ENCODE measurements at regions not wholly inside any gene's neighbourhood (a gene's known extent, or its start where the extent isn't known, plus 50 kb on each side); places are given as distances from the start of the nearest gene placed in this dataset.

DNA sequence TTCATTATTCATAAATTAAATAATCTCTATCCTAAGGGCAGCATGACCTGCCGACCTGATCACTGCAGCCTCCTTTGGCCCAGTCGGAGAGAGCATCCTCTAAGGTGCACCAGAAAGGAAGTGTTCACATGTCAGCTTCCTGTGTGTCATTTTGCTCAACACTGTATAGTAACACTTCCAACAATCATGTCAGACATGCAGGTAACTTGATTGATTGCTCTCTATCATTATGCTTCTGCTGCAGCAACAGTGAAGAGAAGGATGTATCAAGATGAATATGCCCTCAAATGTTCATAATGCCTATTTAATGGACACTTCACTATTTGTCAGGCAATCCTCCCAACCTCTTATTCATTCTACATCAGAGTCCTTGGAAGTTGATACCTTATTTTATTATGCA, 332.3 kb downstream of the CDH7 start:
- H3K27ac ChIP-seq (replicated peaks), result no peak overlapping the region
- H3K4me3 ChIP-seq (replicated peaks; ENCODE audit: insufficient read depth, low read length), result no peak overlapping the region
- no peak for DNase-seq (ENCODE audit: low read depth in 1 of 2, low spot score in 1 of 2)
- no peaks in the 10 kb centered on the region for H3K27me3 ChIP-seq (ENCODE audit: insufficient read depth, poor library complexity, severe bottlenecking)
- TF ChIP-seq CTCF (IDR thresholded peaks at IDR 0.05; ENCODE audit: insufficient read depth, low read length), result no peak
- no peak for TF ChIP-seq GABPA (IDR thresholded peaks at IDR 0.05; ENCODE audit: low read depth)
- no peak for TF ChIP-seq REST (IDR thresholded peaks at IDR 0.05; ENCODE audit: insufficient replicate concordance, low read depth)
- no peak for TF ChIP-seq SPI1 (IDR thresholded peaks at IDR 0.05; ENCODE audit: borderline replicate concordance, low read depth)
- no peak for TF ChIP-seq POLR2AphosphoS5 (IDR thresholded peaks at IDR 0.05; ENCODE audit: low read depth)

GRCh38 chr18:66078925-66079800, 328.4 kb downstream of the CDH7 start:
- DNase-seq (ENCODE audit: low read depth in 1 of 2, low spot score in 1 of 2), result no peak
- Histone ChIP-seq H3K4me3 (replicated peaks; ENCODE audit: insufficient read depth, low read length) (no peak overlapping the region), H3K27me3 (ENCODE audit: insufficient read depth, poor library complexity, severe bottlenecking) (no peaks in the 10 kb centered on the region), H3K27ac (replicated peaks) (no peak overlapping the region)
- TF ChIP-seq SPI1 (IDR thresholded peaks at IDR 0.05; ENCODE audit: borderline replicate concordance, low read depth), result no peak
- TF ChIP-seq REST (IDR thresholded peaks at IDR 0.05; ENCODE audit: insufficient replicate concordance, low read depth), result no peak
- no peak for TF ChIP-seq CTCF (IDR thresholded peaks at IDR 0.05; ENCODE audit: insufficient read depth, low read length)
- no peak for TF ChIP-seq POLR2AphosphoS5 (IDR thresholded peaks at IDR 0.05; ENCODE audit: low read depth)
- no peak for TF ChIP-seq GABPA (IDR thresholded peaks at IDR 0.05; ENCODE audit: low read depth)

DNA sequence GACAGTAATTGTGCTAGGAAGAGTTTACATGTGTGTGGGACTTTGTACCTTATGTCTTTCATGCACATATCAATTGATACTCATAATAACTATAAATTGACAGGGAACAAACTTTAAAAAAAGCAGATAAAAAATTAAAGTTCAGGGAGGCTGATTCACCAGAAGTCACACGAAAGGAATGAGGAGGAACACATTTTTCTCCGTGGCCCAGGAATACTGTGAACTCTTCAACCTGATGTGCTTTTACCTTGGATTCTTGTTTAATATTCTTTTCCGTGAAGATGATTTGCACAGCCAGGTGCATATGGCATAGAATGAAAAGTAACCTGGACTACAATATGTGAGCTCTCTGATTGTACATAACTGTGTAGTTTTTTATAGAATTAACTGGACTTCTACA, 326.3 kb downstream of the CDH7 start:
- Histone ChIP-seq H3K27me3 (ENCODE audit: insufficient read depth, poor library complexity, severe bottlenecking) (no peaks in the 10 kb centered on the region), H3K27ac (replicated peaks) (no peak overlapping the region), H3K4me3 (replicated peaks; ENCODE audit: insufficient read depth, low read length) (no peak overlapping the region)
- TF ChIP-seq GABPA (IDR thresholded peaks at IDR 0.05; ENCODE audit: low read depth), result no peak
- DNase-seq (ENCODE audit: low read depth in 1 of 2, low spot score in 1 of 2), result no peak

GRCh38 chr18:66066191-66066590, 315.4 kb downstream of the CDH7 start:
- no peak overlapping the region for H3K4me3 ChIP-seq (replicated peaks; ENCODE audit: insufficient read depth, low read length)
- no peaks in the 10 kb centered on the region for H3K27me3 ChIP-seq (ENCODE audit: insufficient read depth, poor library complexity, severe bottlenecking)
- DNase-seq (ENCODE audit: low read depth in 1 of 2, low spot score in 1 of 2), result no peak

More at GRCh38 chr18:66066191-66066590, 315.4 kb downstream of the CDH7 start:
- no peak overlapping the region for H3K27ac ChIP-seq (replicated peaks)
- TF ChIP-seq GABPA (IDR thresholded peaks at IDR 0.05; ENCODE audit: low read depth), result no peak
- TF ChIP-seq CTCF (IDR thresholded peaks at IDR 0.05; ENCODE audit: insufficient read depth, low read length), result no peak
- no peak for TF ChIP-seq REST (IDR thresholded peaks at IDR 0.05; ENCODE audit: insufficient replicate concordance, low read depth)
- TF ChIP-seq POLR2AphosphoS5 (IDR thresholded peaks at IDR 0.05; ENCODE audit: low read depth), result no peak
- TF ChIP-seq SPI1 (IDR thresholded peaks at IDR 0.05; ENCODE audit: borderline replicate concordance, low read depth), result no peak

All from HL-60 (cell line).